HEK293 (cell line): ENCODE measurements at regions not wholly inside any gene's neighbourhood (a gene's known extent, or its start where the extent isn't known, plus 50 kb on each side); places are given as distances from the start of the nearest gene placed in this dataset.

Source experiments
- CTCF ChIA-PET: fragments of 350-600 bp; formaldehyde crosslinking; extraction: SDS; loops from one replicate; lab custom pipeline; 2021; ENCODE audit warnings: antibody characterized with exemption; lab: Yijun Ruan, JAX
- POLR2A ChIA-PET: fragments of 300-600 bp; formaldehyde crosslinking; extraction: SDS; loops from one replicate; lab custom pipeline; 2020; ENCODE audit warnings: antibody characterized with exemption, inconsistent platforms; lab: Yijun Ruan, JAX
- H3K27ac ChIP-seq: fragments of 200-500 bp; sonication (Bioruptor generic); 2 replicates; pipeline ENCODE4 v1.5.1; 2014; ENCODE audit warnings: low read depth, low read length, control low read depth, inconsistent platforms; ENCODE audit errors: extremely low read depth
- H3K36me3 ChIP-seq, 2 experiments: fragments of 200-500 bp in 1 of 2; sonication (Bioruptor generic) in 1 of 2; 1 replicate in 1 of 2; 2 replicates in 1 of 2; pipeline ENCODE4 v1.5.1; 2014 to 2017; ENCODE audit warnings: inconsistent platforms in 2 of 2, low read length in 2 of 2; ENCODE audit not compliant: control insufficient read depth in 2 of 2, insufficient read depth in 1 of 2
- H3K4me1 ChIP-seq: fragments of 200-500 bp; sonication (Bioruptor generic); 2 replicates; pipeline ENCODE4 v1.5.1; 2014; ENCODE audit warnings: mild to moderate bottlenecking, low read length, inconsistent platforms; ENCODE audit not compliant: control insufficient read depth, insufficient read depth
- H3K4me3 ChIP-seq: 2 replicates; pipeline ENCODE4 v1.5.1; 2011; ENCODE audit warnings: low read depth, mild to moderate bottlenecking, control low read depth, low read length, moderate library complexity
- H3K9me3 ChIP-seq: fragments of 200-500 bp; sonication (Bioruptor generic); 2 replicates; pipeline ENCODE4 v1.5.1; 2014; ENCODE audit warnings: low read depth, low read length, inconsistent platforms; ENCODE audit not compliant: control insufficient read depth, insufficient read depth
- EGR2 ChIP-seq: fragments of 450-650 bp; formaldehyde crosslinking; IDR thresholded peaks from 2 replicates; pipeline ENCODE4 v1.5.1; 2016; ENCODE audit warnings: low read depth, missing biosample characterization, missing genetic modification characterization
- GLI4 ChIP-seq: fragments of 450-650 bp; formaldehyde crosslinking; IDR thresholded peaks from 2 replicates; pipeline ENCODE4 v1.5.1; 2016; ENCODE audit warnings: missing biosample characterization, missing genetic modification characterization
- MEIS1 ChIP-seq: sonication (generic); formaldehyde crosslinking; IDR thresholded peaks from 2 replicates; pipeline ENCODE4 v1.8.1; 2022; ENCODE audit warnings: missing genetic modification reagents, mild to moderate bottlenecking, borderline replicate concordance
- PRDM2 ChIP-seq: fragments of 450-650 bp; formaldehyde crosslinking; IDR thresholded peaks from 2 replicates; pipeline ENCODE4 v1.5.1; 2016; ENCODE audit warnings: missing biosample characterization, missing genetic modification characterization, borderline replicate concordance
- SCRT2 ChIP-seq: fragments of 450-650 bp; formaldehyde crosslinking; IDR thresholded peaks from 2 replicates; pipeline ENCODE4 v1.5.1; 2016; ENCODE audit warnings: missing biosample characterization, missing genetic modification characterization
- ZBTB20 ChIP-seq: fragments of 450-650 bp; formaldehyde crosslinking; IDR thresholded peaks from 2 replicates; pipeline ENCODE4 v1.5.1; 2016; ENCODE audit warnings: missing biosample characterization, missing genetic modification characterization
- ZBTB48 ChIP-seq: fragments of 450-650 bp; formaldehyde crosslinking; IDR thresholded peaks from 2 replicates; pipeline ENCODE4 v1.5.1; 2016; ENCODE audit warnings: missing biosample characterization, missing genetic modification characterization
- ZNF16 ChIP-seq: fragments of 450-650 bp; formaldehyde crosslinking; IDR thresholded peaks from 2 replicates; pipeline ENCODE4 v1.5.1; 2016; ENCODE audit warnings: low read depth, missing biosample characterization, missing genetic modification characterization
- ZNF2 ChIP-seq: fragments of 450-650 bp; formaldehyde crosslinking; IDR thresholded peaks from 2 replicates; pipeline ENCODE4 v1.5.1; 2016; ENCODE audit warnings: missing biosample characterization, missing genetic modification characterization
- ZNF211 ChIP-seq: fragments of 450-650 bp; formaldehyde crosslinking; IDR thresholded peaks from 2 replicates; pipeline ENCODE4 v1.5.1; 2016; ENCODE audit warnings: low read depth, missing biosample characterization, missing genetic modification characterization
- ZNF239 ChIP-seq: fragments of 450-650 bp; formaldehyde crosslinking; IDR thresholded peaks from 2 replicates; pipeline ENCODE4 v1.5.1; 2016; ENCODE audit warnings: missing biosample characterization, missing genetic modification characterization
- ZNF292 ChIP-seq: fragments of 450-650 bp; formaldehyde crosslinking; IDR thresholded peaks from 2 replicates; pipeline ENCODE4 v1.5.1; 2016; ENCODE audit warnings: low read depth, missing biosample characterization, missing genetic modification characterization, borderline replicate concordance
- ZNF311 ChIP-seq: fragments of 450-650 bp; formaldehyde crosslinking; IDR thresholded peaks from 2 replicates; pipeline ENCODE4 v1.5.1; 2017; ENCODE audit warnings: missing biosample characterization, missing genetic modification characterization, borderline replicate concordance
- ZNF354C ChIP-seq: fragments of 450-650 bp; formaldehyde crosslinking; IDR thresholded peaks from 2 replicates; pipeline ENCODE4 v1.5.1; 2016; ENCODE audit warnings: missing biosample characterization, missing genetic modification characterization, low read depth, borderline replicate concordance
- ZNF555 ChIP-seq: fragments of 450-650 bp; formaldehyde crosslinking; conservative IDR thresholded peaks from 2 replicates; pipeline ENCODE4 v1.5.1; 2017; ENCODE audit warnings: missing biosample characterization, mild to moderate bottlenecking, missing genetic modification characterization, inconsistent platforms
- ZNF561 ChIP-seq: fragments of 450-650 bp; IDR thresholded peaks from 2 replicates; pipeline ENCODE4 v1.5.1; 2018; ENCODE audit warnings: missing biosample characterization, missing genetic modification characterization, borderline replicate concordance
- ZNF585B ChIP-seq: fragments of 450-650 bp; formaldehyde crosslinking; IDR thresholded peaks from 2 replicates; pipeline ENCODE4 v1.5.1; 2016; ENCODE audit warnings: missing biosample characterization, missing genetic modification characterization
- ZSCAN16 ChIP-seq: fragments of 450-650 bp; formaldehyde crosslinking; IDR thresholded peaks from 2 replicates; pipeline ENCODE4 v1.5.1; 2016; ENCODE audit warnings: missing biosample characterization, missing genetic modification characterization
- TF ChIP-seq, protein P1 (sequence below): fragments of 450-650 bp; formaldehyde crosslinking; IDR thresholded peaks from 2 replicates; pipeline ENCODE4 v1.5.1; 2016; ENCODE audit warnings: missing biosample characterization, missing genetic modification characterization
- TF ChIP-seq, protein P2 (sequence below): fragments of 450-650 bp; formaldehyde crosslinking; IDR thresholded peaks from 2 replicates; pipeline ENCODE4 v1.5.1; 2016; ENCODE audit warnings: missing biosample characterization, missing genetic modification characterization

- H3K27ac ChIP-seq: no peak overlapping the region
- no peaks in the 10 kb centered on the region for H3K9me3 ChIP-seq
- CTCF ChIA-PET: interaction anchor here (0.7 kb wide), 1 partner anchor 282 kb away, joined by 3 read pairs; no protein-coding TSS in a partner anchor
- no peak overlapping the region for H3K4me3 ChIP-seq
- H3K36me3 ChIP-seq: no peaks in the 10 kb centered on the region
- TF ChIP-seq ZBTB48 (tag by site-specific recombination) (no peak), ZBTB20 (tag by site-specific recombination) (no peak), ZNF211 (tag by site-specific recombination) (no peak), EGR2 (tag by site-specific recombination) (no peak), PRDM2 (no peak), SCRT2 (tag by site-specific recombination) (no peak), ZNF354C (tag by site-specific recombination) (no peak), ZNF555 (no peak), ZNF292 (tag by site-specific recombination) (no peak), ZNF561 (tag by site-specific recombination) (no peak), ZSCAN16 (tag by site-specific recombination) (no peak), ZNF16 (no peak), ZNF311 (no peak), ZNF2 (tag by site-specific recombination) (no peak), MEIS1 (CRISPR knock-in tag) (no peak), GLI4 (tag by site-specific recombination) (no peak), ZNF585B (no peak), ZNF239 (tag by site-specific recombination) (no peak)
- TF ChIP-seq, protein P1, sequence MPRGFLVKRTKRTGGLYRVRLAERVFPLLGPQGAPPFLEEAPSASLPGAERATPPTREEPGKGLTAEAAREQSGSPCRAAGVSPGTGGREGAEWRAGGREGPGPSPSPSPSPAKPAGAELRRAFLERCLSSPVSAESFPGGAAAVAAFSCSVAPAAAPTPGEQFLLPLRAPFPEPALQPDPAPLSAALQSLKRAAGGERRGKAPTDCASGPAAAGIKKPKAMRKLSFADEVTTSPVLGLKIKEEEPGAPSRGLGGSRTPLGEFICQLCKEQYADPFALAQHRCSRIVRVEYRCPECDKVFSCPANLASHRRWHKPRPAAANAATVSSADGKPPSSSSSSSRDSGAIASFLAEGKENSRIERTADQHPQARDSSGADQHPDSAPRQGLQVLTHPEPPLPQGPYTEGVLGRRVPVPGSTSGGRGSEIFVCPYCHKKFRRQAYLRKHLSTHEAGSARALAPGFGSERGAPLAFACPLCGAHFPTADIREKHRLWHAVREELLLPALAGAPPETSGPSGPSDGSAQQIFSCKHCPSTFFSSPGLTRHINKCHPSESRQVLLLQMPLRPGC (tag by site-specific recombination): no peak
- TF ChIP-seq, protein P2, sequence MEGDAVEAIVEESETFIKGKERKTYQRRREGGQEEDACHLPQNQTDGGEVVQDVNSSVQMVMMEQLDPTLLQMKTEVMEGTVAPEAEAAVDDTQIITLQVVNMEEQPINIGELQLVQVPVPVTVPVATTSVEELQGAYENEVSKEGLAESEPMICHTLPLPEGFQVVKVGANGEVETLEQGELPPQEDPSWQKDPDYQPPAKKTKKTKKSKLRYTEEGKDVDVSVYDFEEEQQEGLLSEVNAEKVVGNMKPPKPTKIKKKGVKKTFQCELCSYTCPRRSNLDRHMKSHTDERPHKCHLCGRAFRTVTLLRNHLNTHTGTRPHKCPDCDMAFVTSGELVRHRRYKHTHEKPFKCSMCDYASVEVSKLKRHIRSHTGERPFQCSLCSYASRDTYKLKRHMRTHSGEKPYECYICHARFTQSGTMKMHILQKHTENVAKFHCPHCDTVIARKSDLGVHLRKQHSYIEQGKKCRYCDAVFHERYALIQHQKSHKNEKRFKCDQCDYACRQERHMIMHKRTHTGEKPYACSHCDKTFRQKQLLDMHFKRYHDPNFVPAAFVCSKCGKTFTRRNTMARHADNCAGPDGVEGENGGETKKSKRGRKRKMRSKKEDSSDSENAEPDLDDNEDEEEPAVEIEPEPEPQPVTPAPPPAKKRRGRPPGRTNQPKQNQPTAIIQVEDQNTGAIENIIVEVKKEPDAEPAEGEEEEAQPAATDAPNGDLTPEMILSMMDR: no peak
- TF ChIP-seq, all 188 proteins: peak for 0
- POLR2A ChIA-PET: no interaction called here
- H3K4me1 ChIP-seq: no peaks in the 10 kb centered on the region
Measured at GRCh38 chr7:13009517-13009916, 322.1 kb downstream of the ARL4A start.
